ENCODE measurements at regions not wholly inside any gene's neighbourhood (a gene's known extent, or its start where the extent isn't known, plus 50 kb on each side); places are given as distances from the start of the nearest gene placed in this dataset.

DNA sequence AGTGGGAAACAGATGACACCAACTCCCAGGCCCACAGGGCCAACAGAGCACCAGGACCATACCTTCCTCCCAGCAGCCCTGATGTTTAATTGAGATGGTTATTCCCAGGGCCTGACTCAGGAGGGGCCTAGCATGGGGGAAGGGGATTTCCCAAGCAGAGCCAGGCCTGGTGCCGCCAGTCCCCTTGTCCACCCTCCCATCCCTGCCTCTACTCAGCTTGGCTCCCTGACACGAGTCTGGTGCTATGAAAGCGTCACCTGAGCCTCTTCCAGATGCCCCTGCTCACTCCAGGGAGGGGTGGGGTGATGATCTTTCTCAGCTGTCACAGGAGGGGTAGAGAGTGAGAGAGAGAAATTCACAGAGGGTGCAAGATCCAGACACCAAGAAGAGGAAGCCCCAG is 72.7 kb downstream of the EFNB1 start:
- H3K4me3 ChIP-seq (ENCODE audit: low read depth, low read length), result no peak overlapping the region
- DNase-seq (ENCODE audit: low read depth, low spot score), result no peak
- in situ Hi-C loops (cut with HindIII; ENCODE audit: low sequenced_read_pairs), result no loop called here

GRCh38 chrX:68898598-68898997 is 69.8 kb downstream of the EFNB1 start:
- no peak for DNase-seq (ENCODE audit: low read depth, low spot score)
- no peak overlapping the region for H3K4me3 ChIP-seq (ENCODE audit: low read depth, low read length)
- TF ChIP-seq, protein P1, sequence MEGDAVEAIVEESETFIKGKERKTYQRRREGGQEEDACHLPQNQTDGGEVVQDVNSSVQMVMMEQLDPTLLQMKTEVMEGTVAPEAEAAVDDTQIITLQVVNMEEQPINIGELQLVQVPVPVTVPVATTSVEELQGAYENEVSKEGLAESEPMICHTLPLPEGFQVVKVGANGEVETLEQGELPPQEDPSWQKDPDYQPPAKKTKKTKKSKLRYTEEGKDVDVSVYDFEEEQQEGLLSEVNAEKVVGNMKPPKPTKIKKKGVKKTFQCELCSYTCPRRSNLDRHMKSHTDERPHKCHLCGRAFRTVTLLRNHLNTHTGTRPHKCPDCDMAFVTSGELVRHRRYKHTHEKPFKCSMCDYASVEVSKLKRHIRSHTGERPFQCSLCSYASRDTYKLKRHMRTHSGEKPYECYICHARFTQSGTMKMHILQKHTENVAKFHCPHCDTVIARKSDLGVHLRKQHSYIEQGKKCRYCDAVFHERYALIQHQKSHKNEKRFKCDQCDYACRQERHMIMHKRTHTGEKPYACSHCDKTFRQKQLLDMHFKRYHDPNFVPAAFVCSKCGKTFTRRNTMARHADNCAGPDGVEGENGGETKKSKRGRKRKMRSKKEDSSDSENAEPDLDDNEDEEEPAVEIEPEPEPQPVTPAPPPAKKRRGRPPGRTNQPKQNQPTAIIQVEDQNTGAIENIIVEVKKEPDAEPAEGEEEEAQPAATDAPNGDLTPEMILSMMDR (IDR thresholded peaks at IDR 0.05; ENCODE audit: low read depth, low read length), result no peak
- in situ Hi-C loops (cut with HindIII; ENCODE audit: low sequenced_read_pairs), result no loop called here

More for the DNA sequence above, 72.7 kb downstream of the EFNB1 start:
- TF ChIP-seq, protein P1 (IDR thresholded peaks at IDR 0.05; ENCODE audit: low read depth, low read length), result no peak

GRCh38 chrX:68897118-68897945 is 68.5 kb downstream of the EFNB1 start:
- no peak overlapping the region for H3K4me3 ChIP-seq (ENCODE audit: low read depth, low read length)
- TF ChIP-seq, protein P1 (IDR thresholded peaks at IDR 0.05; ENCODE audit: low read depth, low read length), result no peak
- no peak for DNase-seq (ENCODE audit: low read depth, low spot score)
- in situ Hi-C loops (cut with HindIII; ENCODE audit: low sequenced_read_pairs), result no loop called here

DNA sequence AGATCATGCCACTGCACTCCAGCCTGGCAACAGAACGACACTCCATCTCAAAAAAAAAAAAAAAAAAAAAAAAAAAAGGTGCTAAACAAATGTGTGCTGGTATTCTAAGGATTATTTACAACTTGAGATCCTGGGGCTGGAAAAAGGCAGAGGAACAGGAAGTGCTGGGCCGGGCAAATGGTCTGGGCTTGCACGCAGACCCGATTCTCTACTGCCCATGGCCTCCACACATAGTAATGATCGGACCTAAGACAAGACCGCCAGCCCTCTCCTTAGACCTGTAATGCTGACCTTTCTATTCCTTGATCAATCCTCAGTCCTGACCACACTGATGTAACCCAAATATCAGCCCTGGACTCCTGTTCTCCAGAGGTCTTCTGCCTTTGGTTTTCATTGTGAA is 67.8 kb downstream of the EFNB1 start:
- no peak overlapping the region for H3K4me3 ChIP-seq (ENCODE audit: low read depth, low read length)
- DNase-seq (ENCODE audit: low read depth, low spot score), result no peak
- in situ Hi-C loops (cut with HindIII; ENCODE audit: low sequenced_read_pairs), result no loop called here
- TF ChIP-seq, protein P1 (IDR thresholded peaks at IDR 0.05; ENCODE audit: low read depth, low read length), result no peak

GRCh38 chrX:68895778-68896177 is 67.0 kb downstream of the EFNB1 start:
- in situ Hi-C loops (cut with HindIII; ENCODE audit: low sequenced_read_pairs), result no loop called here
- no peak overlapping the region for H3K4me3 ChIP-seq (ENCODE audit: low read depth, low read length)
- DNase-seq (ENCODE audit: low read depth, low spot score), result no peak
- TF ChIP-seq, protein P1 (IDR thresholded peaks at IDR 0.05; ENCODE audit: low read depth, low read length), result no peak

GRCh38 chrX:68895341-68895755 is 66.5 kb downstream of the EFNB1 start:
- DNase-seq (ENCODE audit: low read depth, low spot score), result peak; percentile 40
- in situ Hi-C loops (cut with HindIII; ENCODE audit: low sequenced_read_pairs), result no loop called here

More at GRCh38 chrX:68895341-68895755, 66.5 kb downstream of the EFNB1 start:
- TF ChIP-seq, protein P1 (IDR thresholded peaks at IDR 0.05; ENCODE audit: low read depth, low read length), result no peak
- H3K4me3 ChIP-seq (ENCODE audit: low read depth, low read length), result no peak overlapping the region

Data from astrocyte of the spinal cord (primary cell).